ENCODE measurements at regions not wholly inside any gene's neighbourhood (a gene's known extent, or its start where the extent isn't known, plus 50 kb on each side); places are given as distances from the start of the nearest gene placed in this dataset.

GRCh38 chr1:229984310-229984991 is 82.6 kb upstream of the GALNT2 start:
- TF ChIP-seq CTCF (IDR thresholded peaks at IDR 0.05; ENCODE audit: insufficient read depth, low read length) = no peak
- DNase-seq (ENCODE audit: low read depth) = no peak
- H3K4me3 ChIP-seq (ENCODE audit: low read depth, low read length) = no peak overlapping the region

- no peak overlapping the region for H3K4me3 ChIP-seq (ENCODE audit: low read depth, low read length)
- DNase-seq (ENCODE audit: low read depth) = no peak
- no peak for TF ChIP-seq CTCF (IDR thresholded peaks at IDR 0.05; ENCODE audit: insufficient read depth, low read length)
Observed at GRCh38 chr1:229984992-229985612, 81.9 kb upstream of the GALNT2 start.

- TF ChIP-seq CTCF (IDR thresholded peaks at IDR 0.05; ENCODE audit: insufficient read depth, low read length) = no peak
- no peak for DNase-seq (ENCODE audit: low read depth)
- H3K4me3 ChIP-seq (ENCODE audit: low read depth, low read length) = no peak overlapping the region
Observed at GRCh38 chr1:229985613-229986010, 81.4 kb upstream of the GALNT2 start.

GRCh38 chr1:229986737-229987337 is 80.2 kb upstream of the GALNT2 start:
- DNase-seq (ENCODE audit: low read depth) = no peak
- no peak for TF ChIP-seq CTCF (IDR thresholded peaks at IDR 0.05; ENCODE audit: insufficient read depth, low read length)
- H3K4me3 ChIP-seq (ENCODE audit: low read depth, low read length) = no peak overlapping the region

- TF ChIP-seq CTCF (IDR thresholded peaks at IDR 0.05; ENCODE audit: insufficient read depth, low read length) = no peak
- no peak for DNase-seq (ENCODE audit: low read depth)
- H3K4me3 ChIP-seq (ENCODE audit: low read depth, low read length) = no peak overlapping the region
Observed at GRCh38 chr1:229987953-229988352, 79.1 kb upstream of the GALNT2 start.

- no peak overlapping the region for H3K4me3 ChIP-seq (ENCODE audit: low read depth, low read length)
- TF ChIP-seq CTCF (IDR thresholded peaks at IDR 0.05; ENCODE audit: insufficient read depth, low read length) = no peak
- DNase-seq (ENCODE audit: low read depth) = no peak
Observed at GRCh38 chr1:229988534-229988933, 78.5 kb upstream of the GALNT2 start.
